Hippocampal formation (tissue), 2 donors: ENCODE measurements at regions not wholly inside any gene's neighbourhood (a gene's known extent, or its start where the extent isn't known, plus 50 kb on each side); places are given as distances from the start of the nearest gene placed in this dataset.
A peak's percentile ranks its signal among the peaks of the same experiment; 100 is the strongest.
"Not testable (repeated sequence)": the region's sequence is repeated elsewhere in the genome, so short reads cannot be mapped to it uniquely, and the experiment has no call there.

Experiments used
- DNase-seq, 2 donors: peaks; one replicate each; lab custom pipeline; 2025; lab: John Stamatoyannopoulos, UW

DNA sequence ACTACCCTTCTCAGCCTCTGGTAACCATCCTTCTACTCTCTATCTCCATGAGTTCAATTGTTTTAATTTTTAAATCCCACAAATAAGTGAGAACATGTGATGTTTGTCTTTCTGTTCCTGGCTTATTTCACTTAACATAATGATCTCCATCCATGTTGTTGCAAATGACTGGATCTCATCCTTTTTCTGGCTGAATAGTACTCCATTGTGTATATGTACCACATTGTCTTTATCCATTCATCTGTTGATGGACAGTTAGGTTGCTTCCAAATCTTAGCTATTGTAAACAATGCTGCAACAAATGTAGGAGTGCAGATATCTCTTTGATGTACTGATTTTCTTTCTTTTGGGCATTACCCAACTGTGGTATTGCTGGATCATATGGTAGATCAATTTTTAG, 103.0 kb downstream of the CARTPT start:
- DNase-seq = not testable (repeated sequence)

DNA sequence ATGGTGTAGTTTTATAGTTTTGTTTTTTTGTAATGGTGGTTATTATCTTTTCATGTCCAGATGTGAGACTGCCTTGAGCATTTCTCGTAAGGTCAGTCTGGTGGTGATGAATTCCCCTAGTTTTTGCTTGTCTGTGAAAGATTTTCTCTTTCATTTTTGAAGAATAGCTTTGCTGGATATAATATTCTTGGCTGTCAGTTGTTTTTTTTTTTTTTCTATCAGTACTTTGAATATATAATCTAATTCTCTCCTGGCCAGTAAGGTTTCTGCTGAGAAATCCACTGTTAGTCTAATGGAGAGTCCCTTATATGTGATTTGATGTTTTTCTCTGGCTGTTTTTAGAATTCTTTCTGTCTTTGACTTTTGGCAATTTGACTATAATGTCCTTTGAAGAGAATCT, 106.9 kb downstream of the CARTPT start:
- DNase-seq = no peak

DNA sequence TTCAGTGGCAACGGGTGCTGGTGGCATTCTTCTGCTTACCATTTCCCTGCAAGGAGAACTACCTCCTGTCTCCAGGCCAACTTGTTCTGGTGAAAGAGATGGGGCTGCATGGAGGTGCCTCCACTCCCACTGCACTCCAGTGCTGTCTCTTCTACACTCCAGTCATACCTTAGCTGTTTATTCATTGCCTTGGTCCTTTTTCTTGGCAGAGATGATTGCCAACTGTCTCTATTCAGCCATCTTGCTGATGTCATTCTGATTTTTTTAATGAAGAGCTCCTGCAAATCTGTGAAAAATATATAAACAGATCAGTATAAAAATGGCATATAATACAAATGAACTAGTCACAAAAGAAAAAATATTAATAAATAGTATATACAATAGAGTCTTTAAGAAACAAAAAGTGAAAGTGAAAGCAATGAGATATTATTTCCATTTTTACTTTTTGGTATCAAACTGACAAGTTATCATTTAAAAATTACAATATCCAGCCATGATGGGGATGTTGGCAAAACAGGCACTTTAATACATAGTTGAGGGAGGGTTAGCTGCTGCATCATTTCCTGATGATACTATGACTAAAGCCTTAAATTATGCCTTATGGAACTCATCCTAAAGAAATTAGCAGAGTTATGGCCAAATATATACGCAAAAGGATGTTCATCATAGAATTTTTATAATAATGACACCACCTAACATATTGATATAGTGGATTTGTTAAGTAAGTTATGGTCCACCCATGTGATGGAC, 109.4 kb downstream of the CARTPT start:
- no peak for DNase-seq

DNA sequence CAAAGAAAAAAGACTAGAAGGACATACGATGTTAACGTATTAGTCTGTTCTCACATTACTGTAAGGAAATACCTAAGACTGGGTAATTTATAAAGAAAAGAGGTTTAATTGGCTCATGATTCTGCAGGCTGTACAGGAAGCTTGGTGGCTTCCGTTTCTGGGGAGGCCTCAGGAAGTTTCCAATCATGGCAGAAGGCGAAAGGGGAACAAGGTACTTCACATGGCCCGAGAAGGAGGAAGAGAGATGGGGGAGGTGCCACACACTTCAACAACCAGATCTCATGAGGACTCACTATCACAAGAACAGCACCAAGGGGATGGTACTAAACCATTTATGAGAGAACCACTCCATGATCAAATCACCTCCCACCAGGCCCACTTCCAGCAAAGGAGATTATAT, 110.1 kb downstream of the CARTPT start:
- DNase-seq = no peak

DNA sequence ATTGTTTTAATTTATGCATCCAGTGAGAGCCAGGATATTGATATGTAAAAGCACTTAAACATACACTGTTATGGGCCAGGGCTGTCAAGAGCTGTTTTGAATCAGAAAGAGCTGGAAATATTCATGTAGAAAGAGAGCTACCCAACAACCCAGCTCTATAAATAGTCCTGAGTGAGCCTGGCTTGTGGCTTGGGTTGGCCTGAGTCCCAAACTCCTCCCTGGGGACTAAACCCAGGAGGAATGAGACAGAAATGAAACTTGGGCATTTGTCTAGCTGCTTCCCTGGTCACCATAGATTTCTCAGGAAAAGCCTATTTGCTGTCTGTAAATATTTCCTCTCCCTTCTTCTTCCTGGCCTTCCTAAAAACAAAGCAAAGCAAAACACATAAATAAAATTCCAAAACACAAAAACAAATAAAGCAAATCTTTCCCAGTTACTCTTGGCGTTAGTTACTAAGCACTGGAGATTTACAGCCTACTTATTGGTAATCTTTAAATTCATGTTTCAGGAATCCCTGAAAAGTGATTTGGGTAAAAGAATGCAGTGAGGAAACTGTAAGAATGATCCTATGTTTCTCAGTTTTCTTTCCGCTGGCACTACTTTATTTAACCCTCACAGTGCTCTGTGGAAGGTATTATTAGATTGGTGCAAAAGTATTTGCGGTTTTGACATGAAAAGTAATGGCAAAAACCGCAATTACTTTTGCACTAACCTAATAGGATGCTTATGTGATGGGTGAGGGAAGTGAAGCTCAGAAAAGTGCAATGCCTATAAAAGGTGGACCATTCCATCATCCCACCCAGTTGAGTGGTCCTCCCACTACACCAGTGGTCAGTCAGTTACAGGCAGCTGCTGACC, 111.8 kb downstream of the CARTPT start:
- DNase-seq = peak; percentile 3 to 24

DNA sequence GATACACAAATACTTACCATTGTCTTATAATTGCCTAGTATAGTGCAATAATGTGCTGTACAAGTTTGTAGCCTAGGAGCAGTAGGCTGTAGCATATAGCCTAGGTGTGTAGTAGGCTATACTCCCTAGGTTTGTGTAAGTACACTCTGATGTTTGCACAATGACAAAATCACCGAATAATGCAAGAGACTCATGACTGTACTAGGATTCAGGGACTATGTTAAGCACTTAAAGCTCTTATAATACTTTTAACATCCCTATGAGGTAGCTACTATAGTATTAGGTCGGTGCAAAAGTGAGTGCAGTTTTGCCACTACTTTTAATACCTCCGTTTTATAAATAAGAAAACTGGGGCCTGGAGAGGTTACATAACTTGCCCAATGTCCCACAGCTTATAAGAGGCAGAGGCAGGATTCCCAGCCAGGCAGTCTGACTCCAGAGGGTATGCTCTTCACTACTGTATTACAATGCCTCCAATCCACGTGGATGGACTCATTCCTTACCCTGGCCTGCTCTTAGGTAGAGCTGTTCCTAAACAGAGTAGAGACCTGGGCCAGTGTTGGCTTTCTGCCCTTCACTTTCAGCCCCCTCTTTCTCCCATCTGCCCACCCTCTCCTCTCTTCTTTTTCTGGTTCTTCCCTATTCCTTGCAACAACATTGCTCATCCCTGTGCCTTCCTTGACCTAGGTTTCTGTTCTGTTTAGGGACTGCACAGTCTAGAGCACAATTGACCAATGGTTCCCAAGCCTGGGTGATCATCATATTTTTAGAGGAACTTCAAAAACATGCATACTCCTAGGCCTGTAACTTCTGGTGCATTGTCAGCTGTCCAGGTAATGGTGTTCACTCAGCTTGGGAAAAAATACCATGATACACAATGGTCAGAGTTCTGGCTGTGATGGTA, 114.0 kb downstream of the CARTPT start:
- DNase-seq = no peak

DNA sequence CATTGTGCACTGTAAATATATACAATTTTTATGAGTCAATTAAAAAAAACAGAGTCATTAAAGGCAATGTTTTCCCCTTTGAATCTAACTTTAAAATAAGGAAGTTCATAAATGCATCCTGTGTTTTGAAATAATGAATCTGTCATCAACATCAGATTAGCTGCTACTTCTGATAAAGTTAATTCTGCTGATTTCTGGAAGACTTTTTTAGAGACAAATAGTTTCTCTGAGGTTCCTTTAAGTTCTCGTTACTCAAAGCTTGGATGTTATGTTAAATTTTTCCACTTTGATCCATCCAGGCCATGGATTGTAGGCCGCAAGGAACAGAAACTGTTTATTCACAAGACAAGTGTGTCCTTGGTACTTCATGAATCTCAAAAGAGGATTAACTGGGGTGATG, 115.5 kb downstream of the CARTPT start:
- DNase-seq = no peak

DNA sequence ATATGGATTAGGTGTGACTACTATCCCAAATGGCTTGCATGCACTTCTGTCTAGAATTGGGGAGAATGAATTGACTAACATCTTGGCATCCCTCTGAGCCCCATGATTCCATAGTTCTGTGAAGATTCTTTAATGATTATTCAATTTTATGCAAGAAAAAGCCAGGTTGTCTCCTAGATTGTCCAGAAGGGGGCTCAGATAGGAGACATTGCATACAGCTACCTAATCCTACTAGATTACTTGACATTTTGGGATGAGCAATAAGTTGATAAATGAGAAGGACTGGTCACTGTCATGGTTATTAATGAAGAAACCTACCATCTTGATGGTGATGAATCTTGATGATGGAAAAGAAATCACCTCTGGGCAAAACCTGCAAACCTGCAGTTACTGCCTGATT, 117.0 kb downstream of the CARTPT start:
- no peak for DNase-seq

DNA sequence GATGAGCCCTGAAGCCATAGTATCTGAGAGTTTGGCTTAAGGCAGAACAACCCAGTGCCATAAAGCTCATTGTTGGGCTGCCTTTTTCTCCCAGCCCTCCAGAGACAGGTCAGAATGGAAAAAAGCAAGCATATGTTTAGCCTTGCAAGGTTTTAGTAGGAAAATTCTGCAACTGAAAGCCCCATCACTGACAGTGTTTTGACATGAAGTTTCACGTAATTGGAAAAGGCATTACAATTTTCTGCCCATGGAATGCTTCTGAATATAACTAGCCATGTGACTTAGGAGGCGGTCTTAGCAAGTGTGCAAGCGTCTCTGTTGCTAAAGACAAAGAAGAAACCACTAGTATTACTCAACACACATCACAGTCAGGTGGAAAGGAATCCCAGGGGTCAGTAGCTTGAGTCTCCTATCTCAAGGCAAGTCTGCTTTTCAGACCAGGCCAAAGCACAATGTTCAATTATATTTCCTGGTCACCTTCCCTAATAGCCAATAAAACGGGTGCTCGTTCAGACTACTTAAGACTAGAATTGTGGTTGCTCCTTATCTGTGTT, 117.6 kb downstream of the CARTPT start:
- no peak for DNase-seq

DNA sequence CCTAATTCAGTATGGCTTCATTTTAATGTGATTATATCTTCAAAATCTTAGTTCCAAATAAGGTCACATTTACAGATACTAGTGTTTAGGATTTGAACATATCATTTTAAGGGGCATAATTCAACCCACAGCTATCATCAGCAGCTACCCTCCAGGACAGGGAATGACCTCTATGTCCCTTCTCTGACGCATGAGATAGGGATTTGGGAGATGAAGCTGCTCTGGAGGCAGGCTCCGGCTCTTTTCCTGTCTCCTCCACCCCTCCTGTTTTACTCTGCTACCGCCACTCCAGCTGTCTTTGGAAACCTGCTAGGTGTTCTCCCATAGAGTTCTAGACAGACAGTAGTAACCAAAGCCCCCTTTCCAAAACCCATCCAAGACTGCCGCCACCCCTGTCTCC, 119.2 kb downstream of the CARTPT start:
- DNase-seq = no peak

DNA sequence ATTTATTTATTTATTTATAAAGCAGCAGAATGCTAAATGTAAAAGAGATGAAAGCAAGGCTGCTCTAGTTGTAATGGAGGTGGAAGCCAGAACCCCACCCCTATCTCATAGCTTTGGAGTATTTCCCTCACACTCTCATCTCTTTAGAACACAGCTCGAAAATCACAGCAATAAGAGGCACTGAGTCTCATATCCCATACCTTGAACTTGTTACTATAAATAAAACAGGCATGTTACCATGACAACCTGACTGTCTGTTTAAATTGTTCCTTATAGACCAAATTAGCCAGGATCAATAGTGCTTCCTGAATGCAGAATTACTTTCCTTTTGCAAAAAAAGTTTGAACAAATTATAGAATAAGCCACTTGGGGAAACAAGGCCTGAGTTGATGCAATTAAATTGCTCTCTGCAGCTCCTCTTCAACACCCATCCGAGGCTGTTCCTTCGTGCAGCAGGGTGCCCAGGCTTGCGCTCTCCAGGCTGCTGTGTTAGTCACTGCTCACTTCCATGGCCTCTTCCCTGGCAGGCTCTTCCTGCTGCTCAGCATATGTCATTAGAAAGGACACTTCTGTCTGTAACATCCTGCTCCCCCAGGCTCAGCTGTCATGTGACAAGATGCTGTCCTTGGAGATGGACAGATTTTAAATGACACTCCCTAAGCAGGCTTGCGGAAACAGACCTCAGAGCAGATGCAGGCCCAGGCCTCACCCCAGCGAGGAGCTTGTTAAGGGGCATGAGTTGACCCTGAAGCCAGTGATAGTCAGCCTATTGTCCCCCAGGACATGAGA, 120.2 kb downstream of the CARTPT start:
- DNase-seq = no peak

DNA sequence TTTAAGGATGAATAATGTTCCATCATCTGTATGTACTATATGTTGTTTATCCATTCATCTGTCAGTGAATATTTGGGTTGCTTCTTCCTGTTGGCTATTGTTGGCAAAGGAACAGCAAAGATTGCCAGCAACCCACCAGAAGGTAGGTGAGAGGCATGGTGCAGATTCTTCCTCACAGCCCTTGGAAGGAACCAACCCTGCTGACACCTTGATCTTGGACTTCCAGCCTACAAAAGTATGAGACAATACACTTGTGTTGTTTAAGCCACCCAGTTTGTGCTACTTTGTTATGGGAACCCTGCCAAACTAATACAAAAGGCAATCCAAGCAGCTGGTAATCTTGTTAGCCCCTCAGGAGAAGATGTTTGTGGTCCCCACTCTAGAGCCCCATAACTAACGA, 122.0 kb downstream of the CARTPT start:
- DNase-seq = no peak

DNA sequence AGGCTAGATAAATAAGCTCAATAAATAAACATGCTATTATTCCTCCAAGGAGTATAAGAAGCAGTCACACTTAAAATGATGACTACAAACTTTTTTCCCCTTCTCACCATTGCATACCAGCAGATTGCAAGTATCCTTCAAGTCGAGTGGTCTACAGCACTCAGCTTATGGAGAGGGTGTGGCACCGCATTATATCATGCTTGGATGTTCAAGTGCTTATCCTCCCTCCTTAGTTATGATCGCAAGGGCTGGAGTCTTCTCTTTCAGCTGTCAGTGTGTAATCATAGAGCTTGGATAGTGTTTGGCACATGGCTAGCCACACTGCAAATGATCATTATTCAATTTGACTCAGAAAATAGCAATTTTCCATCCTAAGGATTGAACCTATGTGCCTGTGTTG, 124.0 kb downstream of the CARTPT start:
- DNase-seq = no peak

DNA sequence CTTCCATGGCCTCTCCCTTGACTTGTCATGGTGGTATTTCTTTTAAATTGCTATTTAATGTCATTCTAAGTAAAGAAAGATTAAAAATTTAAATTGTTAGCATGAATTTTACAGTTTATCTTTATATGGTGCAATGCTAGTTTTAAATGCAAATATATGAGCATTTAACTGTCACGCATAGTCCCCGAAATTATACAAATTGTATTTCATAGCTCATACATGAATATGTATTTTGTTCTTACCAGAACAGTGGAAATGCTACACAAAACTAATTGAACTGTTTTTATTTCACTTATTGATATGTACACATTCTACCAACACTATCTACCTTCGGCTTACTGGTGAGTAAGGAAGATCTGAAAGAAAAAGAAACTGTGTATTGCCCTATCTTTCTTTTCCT, 125.8 kb downstream of the CARTPT start:
- DNase-seq = no peak

DNA sequence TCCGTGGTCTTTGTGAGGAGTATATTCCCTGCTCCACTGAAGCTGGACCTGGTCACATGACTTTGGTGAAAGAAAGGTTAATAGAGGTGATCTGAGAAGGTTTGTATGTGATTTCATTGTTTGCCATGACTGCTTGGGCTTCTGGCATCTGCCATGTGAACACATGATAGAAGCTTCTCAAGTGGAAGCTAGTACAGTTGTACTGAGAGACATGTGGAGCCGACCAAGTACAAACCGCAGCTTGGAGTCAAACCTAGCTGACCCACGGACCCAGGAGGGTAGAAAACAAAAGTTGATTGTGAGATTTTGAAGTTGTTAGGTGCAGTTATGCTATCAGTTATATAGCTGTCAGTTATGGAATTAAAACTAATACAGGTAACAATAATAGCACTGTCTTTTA, 140.4 kb downstream of the CARTPT start:
- DNase-seq = no peak

DNA sequence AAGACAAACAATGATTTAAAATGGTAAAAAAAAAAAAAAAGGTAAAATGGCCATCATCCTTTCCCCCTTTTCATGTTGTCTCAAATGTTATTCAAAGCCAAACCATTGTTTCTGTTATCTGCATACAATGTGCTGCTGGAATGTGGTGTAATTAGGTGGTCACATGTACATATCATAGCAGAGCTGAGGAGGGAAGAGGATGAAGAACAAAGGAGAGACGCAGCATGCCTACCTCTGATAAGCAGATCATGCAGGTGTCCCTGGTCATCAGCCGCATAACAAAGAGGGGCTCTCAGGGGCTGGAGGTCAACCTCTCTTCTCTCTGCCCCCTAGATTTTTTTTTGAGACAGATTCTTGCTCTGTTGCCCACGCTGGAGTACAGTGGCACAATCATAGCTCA, 141.0 kb downstream of the CARTPT start:
- DNase-seq = no peak

DNA sequence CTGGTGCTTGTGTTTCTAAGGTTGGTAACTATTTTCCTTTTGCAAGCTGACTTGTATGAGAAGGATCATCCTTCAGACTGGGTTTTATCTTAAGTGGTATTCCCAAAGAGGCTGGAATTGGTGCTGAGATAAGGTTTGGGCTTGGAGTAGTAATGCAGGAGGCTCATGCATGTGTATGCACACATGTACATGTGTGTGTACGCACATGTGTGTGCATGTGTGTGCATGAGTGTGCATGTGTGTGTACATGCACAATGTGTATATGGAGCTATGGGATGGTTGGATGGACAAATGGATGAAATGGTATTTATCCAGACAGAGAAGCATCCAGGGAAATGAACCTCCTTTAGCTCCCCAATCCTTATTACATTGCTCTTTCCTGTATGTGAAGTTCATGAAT, 142.6 kb downstream of the CARTPT start:
- DNase-seq = no peak

DNA sequence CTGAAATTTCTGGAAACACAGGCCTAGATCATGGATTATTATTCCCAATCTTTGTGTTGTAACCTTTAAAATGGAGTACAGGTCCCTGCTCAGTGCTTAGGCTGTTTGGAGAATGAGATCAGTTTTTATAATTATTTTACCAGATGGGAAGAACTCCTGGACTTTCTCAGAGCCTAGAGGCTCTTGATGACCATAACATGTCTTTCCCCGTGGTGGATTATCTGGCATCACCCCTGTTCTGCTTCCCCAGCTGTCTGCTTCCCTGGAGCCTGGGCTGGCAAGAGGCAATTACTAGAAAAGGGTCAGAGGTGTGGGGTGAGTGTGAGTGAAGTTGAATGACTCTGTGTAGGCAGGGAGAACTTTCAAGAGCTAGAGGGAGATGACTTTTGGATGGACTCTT, 143.0 kb downstream of the CARTPT start:
- no peak for DNase-seq

DNA sequence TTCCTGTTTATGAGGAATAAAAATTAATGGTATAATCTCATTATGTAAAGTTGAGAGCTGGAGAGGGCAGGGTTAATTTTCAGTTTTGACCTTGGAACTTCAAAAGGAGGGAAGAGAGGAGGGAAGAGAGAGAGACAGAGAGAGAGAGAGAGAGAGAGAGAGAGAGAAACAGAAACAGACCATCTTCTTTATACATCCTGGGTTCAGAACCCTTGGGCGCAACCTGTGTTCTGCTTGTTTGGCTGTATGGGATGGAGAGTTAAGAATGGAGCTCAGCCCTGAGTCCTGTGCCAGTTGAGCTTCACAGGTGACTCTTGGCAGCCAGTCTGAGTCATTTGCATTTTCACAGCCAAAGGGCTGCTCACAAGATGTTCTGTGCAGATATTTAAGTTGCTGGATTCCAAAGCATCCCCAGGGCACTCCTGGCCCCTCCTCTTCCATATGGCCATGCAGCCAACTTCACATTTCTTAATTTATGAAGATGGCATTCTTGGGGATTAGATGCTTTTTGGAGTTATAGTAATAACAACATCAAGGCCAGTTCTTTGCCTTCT, 143.5 kb downstream of the CARTPT start:
- DNase-seq = no peak

DNA sequence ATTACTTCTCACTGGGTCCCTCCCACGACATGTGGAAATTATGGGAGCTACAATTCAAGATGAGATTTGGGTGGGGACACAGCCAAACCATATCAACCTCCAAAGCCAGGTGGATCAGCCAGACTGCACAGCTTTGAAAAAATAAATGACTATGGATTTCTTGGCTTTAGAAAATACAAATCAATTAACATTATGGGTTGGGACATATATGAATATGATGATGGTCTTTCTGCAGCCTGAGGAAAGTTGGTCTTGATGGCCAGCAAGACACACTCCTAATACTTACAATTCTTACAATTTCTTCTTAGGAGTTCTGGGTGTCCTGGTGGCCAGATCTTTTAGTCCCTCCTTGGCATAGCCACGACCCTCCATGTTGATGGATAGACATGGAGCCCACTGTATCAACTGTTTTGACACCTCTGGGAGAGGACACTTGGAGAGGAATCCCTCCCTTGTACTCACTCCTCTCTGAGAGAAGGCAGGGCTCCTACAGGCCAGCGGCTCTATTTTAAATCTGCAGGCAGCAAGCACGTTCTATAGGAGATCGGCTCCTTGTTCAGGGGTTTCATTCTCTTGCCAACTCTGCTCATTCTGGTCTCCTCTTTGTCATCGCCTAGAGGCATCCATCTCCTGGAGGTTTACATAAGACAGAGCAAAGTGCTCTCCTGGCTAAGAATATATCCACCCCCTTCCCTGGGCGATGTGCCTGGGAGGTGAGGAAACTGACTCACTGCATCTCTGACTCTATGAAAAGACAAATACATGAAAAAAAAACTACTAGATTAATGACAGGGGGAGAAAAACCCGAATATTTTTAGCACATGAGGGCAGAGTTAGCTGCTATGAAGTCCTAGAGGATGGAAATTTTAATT, 145.9 kb downstream of the CARTPT start:
- peak in 1 of 2 donors; percentile 65 for DNase-seq
